ENCODE measurements at regions not wholly inside any gene's neighbourhood (a gene's known extent, or its start where the extent isn't known, plus 50 kb on each side); places are given as distances from the start of the nearest gene placed in this dataset.

- H3K36me3 Mint-ChIP-seq (ENCODE audit: unreplicated experiment), result no peaks in the 10 kb centered on the region
- no peak for TF ChIP-seq CTCF (IDR thresholded peaks at IDR 0.05; ENCODE audit: partially characterized antibody, unreplicated experiment)
- H3K4me1 Mint-ChIP-seq (ENCODE audit: low read depth, unreplicated experiment), result peaks cover 38% of the 10 kb centered on the region
- peaks cover 2% of the 10 kb centered on the region for H3K27me3 Mint-ChIP-seq (ENCODE audit: unreplicated experiment)
- peak overlapping the region; percentile 52 for H3K27ac Mint-ChIP-seq (ENCODE audit: unreplicated experiment)
- H3K4me3 Mint-ChIP-seq (ENCODE audit: unreplicated experiment), result no peak overlapping the region
- H3K9me3 Mint-ChIP-seq (ENCODE audit: unreplicated experiment), result peaks cover 6% of the 10 kb centered on the region
- peak; percentile 25 for DNase-seq
These were observed 575.8 kb upstream of the ZNF462 start for GRCh38 chr9:106287091-106287631.

- Mint-ChIP-seq H3K4me1 (ENCODE audit: low read depth, unreplicated experiment) (peaks cover 38% of the 10 kb centered on the region), H3K27ac (ENCODE audit: unreplicated experiment) (peak overlapping the region; percentile 48), H3K4me3 (ENCODE audit: unreplicated experiment) (no peak overlapping the region), H3K9me3 (ENCODE audit: unreplicated experiment) (peaks cover 6% of the 10 kb centered on the region), H3K27me3 (ENCODE audit: unreplicated experiment) (peaks cover 2% of the 10 kb centered on the region), H3K36me3 (ENCODE audit: unreplicated experiment) (no peaks in the 10 kb centered on the region)
- DNase-seq, result no peak
- no peak for TF ChIP-seq CTCF (IDR thresholded peaks at IDR 0.05; ENCODE audit: partially characterized antibody, unreplicated experiment)
These were observed 575.2 kb upstream of the ZNF462 start for GRCh38 chr9:106287731-106288130.

GRCh38 chr9:106288689-106289088 is 574.3 kb upstream of the ZNF462 start:
- H3K4me3 Mint-ChIP-seq (ENCODE audit: unreplicated experiment), result no peak overlapping the region
- DNase-seq, result no peak
- H3K36me3 Mint-ChIP-seq (ENCODE audit: unreplicated experiment), result no peaks in the 10 kb centered on the region
- peaks cover 38% of the 10 kb centered on the region for H3K4me1 Mint-ChIP-seq (ENCODE audit: low read depth, unreplicated experiment)
- H3K27me3 Mint-ChIP-seq (ENCODE audit: unreplicated experiment), result peaks cover 2% of the 10 kb centered on the region
- H3K27ac Mint-ChIP-seq (ENCODE audit: unreplicated experiment), result no peak overlapping the region
- peaks cover 6% of the 10 kb centered on the region for H3K9me3 Mint-ChIP-seq (ENCODE audit: unreplicated experiment)
- no peak for TF ChIP-seq CTCF (IDR thresholded peaks at IDR 0.05; ENCODE audit: partially characterized antibody, unreplicated experiment)

- H3K4me3 Mint-ChIP-seq (ENCODE audit: unreplicated experiment), result no peak overlapping the region
- no peak overlapping the region for H3K27ac Mint-ChIP-seq (ENCODE audit: unreplicated experiment)
- H3K27me3 Mint-ChIP-seq (ENCODE audit: unreplicated experiment), result peaks cover 2% of the 10 kb centered on the region
- H3K9me3 Mint-ChIP-seq (ENCODE audit: unreplicated experiment), result peaks cover 3% of the 10 kb centered on the region
- no peak for DNase-seq
- peaks cover 16% of the 10 kb centered on the region for H3K4me1 Mint-ChIP-seq (ENCODE audit: low read depth, unreplicated experiment)
- no peaks in the 10 kb centered on the region for H3K36me3 Mint-ChIP-seq (ENCODE audit: unreplicated experiment)
- TF ChIP-seq CTCF (IDR thresholded peaks at IDR 0.05; ENCODE audit: partially characterized antibody, unreplicated experiment), result no peak
These were observed 571.2 kb upstream of the ZNF462 start for GRCh38 chr9:106291786-106292185.

- no peak for DNase-seq
- Mint-ChIP-seq H3K27ac (ENCODE audit: unreplicated experiment) (no peak overlapping the region), H3K36me3 (ENCODE audit: unreplicated experiment) (no peaks in the 10 kb centered on the region), H3K27me3 (ENCODE audit: unreplicated experiment) (no peaks in the 10 kb centered on the region), H3K4me3 (ENCODE audit: unreplicated experiment) (no peak overlapping the region), H3K4me1 (ENCODE audit: low read depth, unreplicated experiment) (no peaks in the 10 kb centered on the region), H3K9me3 (ENCODE audit: unreplicated experiment) (no peaks in the 10 kb centered on the region)
- TF ChIP-seq CTCF (IDR thresholded peaks at IDR 0.05; ENCODE audit: partially characterized antibody, unreplicated experiment), result no peak
These were observed 566.5 kb upstream of the ZNF462 start for GRCh38 chr9:106296426-106296825.

Measured in glutamatergic neuron (in vitro differentiated cells).